Progenitor cell of endocrine pancreas (in vitro differentiated cells): ENCODE measurements at regions not wholly inside any gene's neighbourhood (a gene's known extent, or its start where the extent isn't known, plus 50 kb on each side); places are given as distances from the start of the nearest gene placed in this dataset.

Experiments used
- DNase-seq: peaks from one replicate; pipeline ENCODE4 v3.0.0; 2021; ENCODE audit warnings: low spot score; ENCODE audit not compliant: unreplicated experiment
- H3K27ac Mint-ChIP-seq: 2 replicates; pipeline ENCODE4 v1.8.0; 2021; ENCODE audit warnings: mild to moderate bottlenecking, moderate library complexity, mixed read lengths
- H3K27me3 Mint-ChIP-seq: 2 replicates; pipeline ENCODE4 v1.8.0; 2021; ENCODE audit warnings: mixed read lengths
- H3K36me3 Mint-ChIP-seq: 2 replicates; pipeline ENCODE4 v1.8.0; 2022; ENCODE audit warnings: mixed read lengths; ENCODE audit not compliant: insufficient read depth
- H3K4me1 Mint-ChIP-seq: 2 replicates; pipeline ENCODE4 v1.8.0; 2021; ENCODE audit warnings: low read depth, mixed read lengths
- H3K4me3 Mint-ChIP-seq: 2 replicates; pipeline ENCODE4 v1.8.0; 2021; ENCODE audit warnings: low read depth, mild to moderate bottlenecking, moderate library complexity, mixed read lengths
- H3K9me3 Mint-ChIP-seq: 2 replicates; pipeline ENCODE4 v1.8.0; 2021; ENCODE audit warnings: low read depth, mixed read lengths
- TF ChIP-seq, protein P1 (sequence below): fragments of 200-600 bp; sonication (generic); IDR thresholded peaks from one replicate; pipeline ENCODE4 v1.5.0; 2021; ENCODE audit warnings: antibody characterized with exemption, mild to moderate bottlenecking; ENCODE audit not compliant: unreplicated experiment

DNA sequence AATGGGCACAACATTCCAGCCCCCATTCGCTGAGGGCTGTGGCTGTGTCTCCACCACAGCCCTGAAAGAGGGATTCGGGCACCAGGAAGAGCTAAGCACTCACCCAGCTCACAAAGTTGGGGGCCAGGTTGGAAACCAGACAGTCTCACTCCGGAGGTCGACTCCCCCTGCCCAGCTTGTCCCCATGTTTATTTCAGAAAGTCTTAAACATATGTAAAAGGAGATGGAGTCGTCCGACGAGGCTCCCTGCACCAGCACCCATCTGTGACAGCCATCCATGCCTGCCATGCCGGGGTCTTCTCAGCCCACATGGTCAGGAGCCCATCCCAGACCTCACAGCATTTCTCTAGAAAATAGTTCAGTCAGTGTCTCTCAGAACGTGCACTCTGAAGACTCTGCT is 63.6 kb upstream of the STX16 start:
- Mint-ChIP-seq H3K27ac (peak overlapping the region; percentile 2), H3K4me3 (no peak overlapping the region), H3K36me3 (no peaks in the 10 kb centered on the region), H3K27me3 (peaks cover 29% of the 10 kb centered on the region), H3K9me3 (no peaks in the 10 kb centered on the region), H3K4me1 (peaks cover 5% of the 10 kb centered on the region)
- DNase-seq, result no peak
- TF ChIP-seq, protein P1, sequence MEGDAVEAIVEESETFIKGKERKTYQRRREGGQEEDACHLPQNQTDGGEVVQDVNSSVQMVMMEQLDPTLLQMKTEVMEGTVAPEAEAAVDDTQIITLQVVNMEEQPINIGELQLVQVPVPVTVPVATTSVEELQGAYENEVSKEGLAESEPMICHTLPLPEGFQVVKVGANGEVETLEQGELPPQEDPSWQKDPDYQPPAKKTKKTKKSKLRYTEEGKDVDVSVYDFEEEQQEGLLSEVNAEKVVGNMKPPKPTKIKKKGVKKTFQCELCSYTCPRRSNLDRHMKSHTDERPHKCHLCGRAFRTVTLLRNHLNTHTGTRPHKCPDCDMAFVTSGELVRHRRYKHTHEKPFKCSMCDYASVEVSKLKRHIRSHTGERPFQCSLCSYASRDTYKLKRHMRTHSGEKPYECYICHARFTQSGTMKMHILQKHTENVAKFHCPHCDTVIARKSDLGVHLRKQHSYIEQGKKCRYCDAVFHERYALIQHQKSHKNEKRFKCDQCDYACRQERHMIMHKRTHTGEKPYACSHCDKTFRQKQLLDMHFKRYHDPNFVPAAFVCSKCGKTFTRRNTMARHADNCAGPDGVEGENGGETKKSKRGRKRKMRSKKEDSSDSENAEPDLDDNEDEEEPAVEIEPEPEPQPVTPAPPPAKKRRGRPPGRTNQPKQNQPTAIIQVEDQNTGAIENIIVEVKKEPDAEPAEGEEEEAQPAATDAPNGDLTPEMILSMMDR, result no peak

DNA sequence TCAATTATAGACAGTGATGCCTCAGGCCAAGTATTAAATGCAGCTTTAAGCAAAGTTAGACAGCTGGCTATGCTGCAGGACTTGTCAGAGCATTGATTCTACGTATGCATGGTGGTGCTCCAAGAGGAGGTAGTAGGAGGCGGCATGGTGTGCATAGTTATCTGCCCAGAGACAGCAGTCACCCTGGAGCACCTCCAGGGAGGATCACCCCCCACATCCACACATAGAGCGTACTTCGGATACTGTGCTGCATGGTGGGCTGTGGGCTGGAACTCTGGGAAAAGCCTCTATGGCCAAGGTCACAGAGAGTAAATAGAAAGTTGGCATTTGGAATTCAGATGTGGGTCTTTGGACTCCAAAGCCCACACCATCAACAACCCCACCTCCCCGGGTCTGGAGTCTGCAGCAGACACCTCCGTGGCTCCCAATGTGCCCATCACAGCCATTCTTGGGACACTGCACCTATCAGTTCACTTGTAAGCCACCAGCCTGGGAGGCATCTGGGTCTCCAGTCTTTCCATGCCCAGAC is 64.5 kb upstream of the STX16 start:
- peaks cover 5% of the 10 kb centered on the region for H3K4me1 Mint-ChIP-seq
- no peaks in the 10 kb centered on the region for H3K9me3 Mint-ChIP-seq
- TF ChIP-seq, protein P1, result no peak
- H3K36me3 Mint-ChIP-seq, result no peaks in the 10 kb centered on the region
- no peak overlapping the region for H3K4me3 Mint-ChIP-seq
- peaks cover 29% of the 10 kb centered on the region for H3K27me3 Mint-ChIP-seq
- no peak for DNase-seq
- no peak overlapping the region for H3K27ac Mint-ChIP-seq

DNA sequence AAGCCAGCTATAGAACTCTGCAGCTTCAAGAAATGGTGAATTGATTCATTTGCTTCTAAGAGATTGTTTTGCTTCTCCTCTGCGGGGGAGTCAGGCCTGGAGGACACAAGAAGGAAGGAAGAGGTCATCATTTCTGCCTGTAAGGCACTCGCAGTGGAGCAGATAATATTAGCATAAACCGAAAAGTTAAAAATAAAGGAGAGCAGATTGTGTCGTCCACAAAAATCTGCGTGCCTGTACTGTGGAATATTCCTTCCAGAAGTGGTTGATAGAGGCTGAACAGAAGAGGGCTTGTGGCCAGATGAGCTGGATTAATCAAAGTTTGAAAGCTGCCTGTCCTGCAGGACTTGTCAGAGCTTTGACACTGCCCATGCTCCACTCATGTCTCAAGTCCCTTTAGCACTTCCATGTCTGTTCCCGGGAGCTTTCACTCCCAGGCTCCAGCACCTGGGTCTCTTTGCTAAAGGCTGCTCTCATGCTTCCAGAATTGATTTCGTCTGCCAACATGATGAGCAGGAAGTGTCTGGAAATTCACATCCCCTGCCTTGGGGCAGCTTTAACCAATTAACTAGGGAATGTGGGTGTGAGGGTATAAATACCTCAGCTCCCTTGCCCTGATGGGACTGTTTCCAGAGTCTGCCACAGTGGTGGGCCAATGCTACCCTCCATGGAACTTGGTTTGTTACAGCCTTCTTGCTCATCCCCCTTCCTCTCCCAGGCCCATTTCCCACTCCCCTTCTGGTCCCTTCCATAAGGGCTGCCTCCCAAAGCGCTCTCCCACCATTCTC is 65.1 kb upstream of the STX16 start:
- Mint-ChIP-seq H3K4me1 (peaks cover 5% of the 10 kb centered on the region), H3K9me3 (no peaks in the 10 kb centered on the region), H3K27ac (no peak overlapping the region), H3K4me3 (no peak overlapping the region), H3K27me3 (peaks cover 31% of the 10 kb centered on the region), H3K36me3 (no peaks in the 10 kb centered on the region)
- TF ChIP-seq, protein P1, result no peak
- no peak for DNase-seq

DNA sequence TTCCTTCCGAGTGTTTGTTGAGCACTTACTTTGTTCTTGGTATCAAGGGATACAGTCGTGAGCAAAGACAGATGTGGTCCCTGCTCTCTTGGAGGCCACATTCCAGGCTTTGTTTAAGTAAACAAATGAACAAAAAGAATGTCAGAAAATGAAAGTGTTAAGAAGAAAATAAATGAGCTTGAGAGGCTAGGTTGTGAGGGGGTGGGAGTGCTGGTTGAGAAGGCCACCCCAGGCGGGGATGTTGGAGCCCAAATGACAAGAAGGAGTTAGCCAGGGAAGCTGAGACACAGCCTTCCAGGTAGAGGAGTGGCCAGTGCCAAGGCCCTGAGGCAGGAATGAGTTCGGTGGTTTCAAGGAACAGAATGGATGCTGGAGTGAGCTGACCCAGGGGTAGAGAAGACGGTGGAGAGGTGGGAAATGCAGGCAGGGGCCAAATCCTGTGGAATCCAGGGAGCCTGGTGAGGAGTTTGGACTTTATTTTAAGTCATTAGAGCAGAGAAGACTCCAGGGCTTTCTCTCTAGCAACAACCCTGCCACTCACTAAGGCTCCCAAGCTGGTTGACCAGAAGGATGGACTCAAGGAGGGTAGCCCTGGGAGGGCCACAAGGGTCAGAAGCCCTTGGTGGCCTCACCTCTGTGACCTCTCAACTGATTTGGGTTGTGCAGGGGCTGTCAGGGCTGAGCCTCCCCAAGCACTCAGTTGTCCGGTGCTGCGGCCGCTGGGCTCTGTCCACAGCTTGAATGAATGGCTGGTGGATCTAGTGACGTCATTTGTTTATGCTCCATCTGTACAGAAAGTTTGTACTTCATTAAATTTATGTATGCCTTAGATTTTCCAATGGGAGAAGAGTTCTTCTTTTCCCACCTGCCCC is 66.0 kb upstream of the STX16 start:
- no peak for DNase-seq
- Mint-ChIP-seq H3K4me3 (no peak overlapping the region), H3K9me3 (no peaks in the 10 kb centered on the region), H3K36me3 (no peaks in the 10 kb centered on the region), H3K27ac (no peak overlapping the region), H3K27me3 (peaks cover 29% of the 10 kb centered on the region), H3K4me1 (peaks cover 3% of the 10 kb centered on the region)
- TF ChIP-seq, protein P1, result no peak

DNA sequence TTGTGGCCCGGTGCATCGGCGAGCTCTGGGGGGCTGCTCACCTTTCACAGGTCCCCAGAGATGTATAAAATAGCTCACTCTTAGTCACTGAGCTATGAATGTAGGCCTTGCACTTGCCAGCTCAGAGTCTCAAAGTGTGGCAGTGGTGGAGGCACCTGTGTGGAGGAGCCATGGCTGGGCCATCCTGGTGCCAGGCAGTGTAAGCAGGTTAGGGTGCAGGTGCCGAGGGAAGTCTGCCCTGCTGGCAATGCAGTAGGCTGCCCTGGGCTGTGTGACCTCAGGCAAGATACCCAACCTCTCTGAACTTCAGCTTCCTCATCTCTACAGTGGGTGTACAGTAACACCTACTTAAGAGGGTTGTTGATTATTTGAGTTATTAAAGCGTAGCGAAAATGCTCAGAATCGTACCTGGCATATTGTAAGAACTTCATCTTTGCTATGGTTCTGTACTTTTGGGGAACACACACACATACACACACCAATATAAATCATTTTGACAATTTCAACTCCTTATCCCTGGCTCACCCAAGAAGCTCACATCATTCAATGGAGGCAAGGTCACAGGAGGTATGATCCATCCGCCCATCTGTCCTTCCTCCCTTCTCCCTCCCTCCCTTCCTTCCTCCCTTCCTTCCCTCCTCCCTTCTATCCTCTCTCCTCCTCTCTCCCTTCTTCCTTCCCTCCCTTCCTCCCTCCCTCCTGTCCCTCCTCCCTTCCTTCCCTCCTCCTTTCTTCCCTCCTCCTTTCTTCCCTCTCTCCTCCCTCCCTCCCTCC is 66.8 kb upstream of the STX16 start:
- no peak overlapping the region for H3K4me3 Mint-ChIP-seq
- TF ChIP-seq, protein P1, result no peak
- peaks cover 26% of the 10 kb centered on the region for H3K27me3 Mint-ChIP-seq
- no peaks in the 10 kb centered on the region for H3K4me1 Mint-ChIP-seq
- no peak overlapping the region for H3K27ac Mint-ChIP-seq
- no peak for DNase-seq
- no peaks in the 10 kb centered on the region for H3K9me3 Mint-ChIP-seq
- no peaks in the 10 kb centered on the region for H3K36me3 Mint-ChIP-seq
